H1 (cell line): ENCODE measurements at regions not wholly inside any gene's neighbourhood (a gene's known extent, or its start where the extent isn't known, plus 50 kb on each side); places are given as distances from the start of the nearest gene placed in this dataset.

Experiments
- GTF2F1 ChIP-seq: IDR thresholded peaks from 2 replicates; pipeline ENCODE4 v1.6.1; 2012; ENCODE audit warnings: low read depth, low read length, improper control_type of control experiment, borderline replicate concordance
- MAFK ChIP-seq: IDR thresholded peaks from 2 replicates; pipeline ENCODE4 v1.6.1; 2012; ENCODE audit warnings: low read depth, mild to moderate bottlenecking, improper control_type of control experiment, low read length
- POU5F1 ChIP-seq: IDR thresholded peaks from 2 replicates; pipeline ENCODE4 v1.6.1; 2011; ENCODE audit warnings: low read depth, mild to moderate bottlenecking, low read length, moderate library complexity
- SIRT6 ChIP-seq: IDR thresholded peaks from one replicate; pipeline ENCODE4 v1.7.1; 2012; ENCODE audit warnings: low read length, inconsistent platforms
- SP2 ChIP-seq: IDR thresholded peaks from 2 replicates; pipeline ENCODE4 v1.6.1; 2012; ENCODE audit warnings: mild to moderate bottlenecking, low read length, inconsistent platforms
- SP4 ChIP-seq: IDR thresholded peaks from 2 replicates; pipeline ENCODE4 v1.6.1; 2012; ENCODE audit warnings: low read length, inconsistent platforms
- TAF1 ChIP-seq: IDR thresholded peaks from 2 replicates; pipeline ENCODE4 v1.6.1; 2011; ENCODE audit warnings: mild to moderate bottlenecking, low read depth, low read length
- TEAD4 ChIP-seq: IDR thresholded peaks from 2 replicates; pipeline ENCODE4 v1.6.1; 2012; ENCODE audit warnings: low read depth, low read length, inconsistent platforms, mixed read lengths

DNA sequence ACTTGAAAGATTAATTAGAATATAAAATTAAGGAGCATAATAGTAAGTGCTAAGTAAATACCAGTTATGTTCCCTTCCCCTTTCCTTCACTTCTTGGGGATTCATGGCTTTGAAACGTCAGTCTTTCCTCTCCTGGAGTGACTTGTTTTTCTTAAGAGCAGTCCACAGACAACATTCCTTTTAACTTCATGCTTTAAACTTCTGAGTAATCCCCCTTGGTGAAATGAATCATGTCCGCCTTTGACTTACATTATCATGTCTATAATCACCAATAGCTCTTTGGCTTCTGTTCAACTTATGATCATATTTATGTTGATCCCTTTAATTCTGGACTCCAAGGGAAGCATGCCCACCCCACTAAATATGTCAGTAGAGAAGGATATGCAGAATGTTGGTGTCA, 1012.1 kb upstream of the SLIT2 start (continued):
- TF ChIP-seq POU5F1, result no peak
- no peak for TF ChIP-seq SP4
- no peak for TF ChIP-seq TEAD4
- no peak for TF ChIP-seq TAF1
- TF ChIP-seq MAFK, result no peak
- no peak for TF ChIP-seq SP2
- no peak for TF ChIP-seq GTF2F1
- no peak for TF ChIP-seq SIRT6
